Testis (tissue), 2 donors: ENCODE measurements at regions not wholly inside any gene's neighbourhood (a gene's known extent, or its start where the extent isn't known, plus 50 kb on each side); places are given as distances from the start of the nearest gene placed in this dataset.

Experiments
- POLR2A ChIP-seq: fragments of 450-650 bp; IDR thresholded peaks from one replicate; pipeline ENCODE4 v1.6.1; 2017; ENCODE audit warnings: antibody characterized with exemption, mild to moderate bottlenecking, moderate library complexity
- TF ChIP-seq, protein P1 (sequence below), 3 experiments: fragments of 450-650 bp in 2 of 3; fragments of 200-600 bp in 1 of 3; sonication (generic) in 1 of 3; IDR thresholded peaks; one replicate each; pipeline ENCODE4 v1.5.1; 2016 to 2019; ENCODE audit warnings: antibody characterized with exemption in 3 of 3, mild to moderate bottlenecking in 2 of 3, moderate library complexity in 1 of 3

DNA sequence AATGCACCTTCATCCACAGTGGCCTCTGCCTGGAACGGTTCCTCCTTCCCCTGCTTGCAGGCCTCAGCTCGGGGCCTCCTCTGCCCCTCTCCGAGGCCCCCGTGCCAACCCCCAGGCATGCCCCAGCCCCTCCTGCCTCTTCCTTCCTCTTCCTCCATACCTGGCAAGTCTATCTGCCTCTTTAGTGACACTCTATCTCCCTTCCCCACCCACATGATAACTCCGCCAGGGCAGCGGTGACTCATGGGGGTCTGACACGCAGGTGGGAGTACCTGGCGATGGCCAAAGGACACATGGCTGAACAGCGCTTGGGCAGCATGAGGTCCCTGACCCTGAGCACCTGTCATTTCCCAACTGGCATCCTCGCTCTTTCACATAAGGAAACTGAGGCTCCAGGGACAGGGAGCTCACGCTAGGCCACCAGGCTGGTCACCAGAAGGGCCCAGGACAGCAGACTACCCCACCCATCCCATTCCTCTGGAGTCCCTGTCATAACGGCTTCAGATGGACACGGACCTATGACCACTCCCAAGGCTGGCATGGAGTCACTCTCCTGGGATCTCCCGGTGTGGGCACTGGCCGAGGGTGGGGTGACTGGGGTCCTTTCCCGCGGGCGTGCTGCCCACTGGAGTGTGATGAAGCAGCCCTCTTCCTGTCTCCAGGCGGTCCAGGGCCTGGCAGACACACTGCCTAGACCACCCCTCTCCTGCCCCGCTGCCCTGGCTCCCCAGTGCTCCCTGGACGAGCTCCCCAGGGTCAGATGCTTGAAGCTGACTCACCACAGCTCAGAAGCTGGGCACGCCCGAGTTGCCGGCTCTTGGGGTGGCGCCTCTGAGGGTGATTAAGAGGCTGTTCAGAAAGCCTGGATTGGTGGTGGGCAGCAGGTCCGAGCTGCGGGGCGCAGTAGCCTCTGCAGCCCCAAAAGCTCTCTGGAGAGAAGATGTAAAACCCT, 100.6 kb downstream of the ENGASE start:
- TF ChIP-seq, protein P1, sequence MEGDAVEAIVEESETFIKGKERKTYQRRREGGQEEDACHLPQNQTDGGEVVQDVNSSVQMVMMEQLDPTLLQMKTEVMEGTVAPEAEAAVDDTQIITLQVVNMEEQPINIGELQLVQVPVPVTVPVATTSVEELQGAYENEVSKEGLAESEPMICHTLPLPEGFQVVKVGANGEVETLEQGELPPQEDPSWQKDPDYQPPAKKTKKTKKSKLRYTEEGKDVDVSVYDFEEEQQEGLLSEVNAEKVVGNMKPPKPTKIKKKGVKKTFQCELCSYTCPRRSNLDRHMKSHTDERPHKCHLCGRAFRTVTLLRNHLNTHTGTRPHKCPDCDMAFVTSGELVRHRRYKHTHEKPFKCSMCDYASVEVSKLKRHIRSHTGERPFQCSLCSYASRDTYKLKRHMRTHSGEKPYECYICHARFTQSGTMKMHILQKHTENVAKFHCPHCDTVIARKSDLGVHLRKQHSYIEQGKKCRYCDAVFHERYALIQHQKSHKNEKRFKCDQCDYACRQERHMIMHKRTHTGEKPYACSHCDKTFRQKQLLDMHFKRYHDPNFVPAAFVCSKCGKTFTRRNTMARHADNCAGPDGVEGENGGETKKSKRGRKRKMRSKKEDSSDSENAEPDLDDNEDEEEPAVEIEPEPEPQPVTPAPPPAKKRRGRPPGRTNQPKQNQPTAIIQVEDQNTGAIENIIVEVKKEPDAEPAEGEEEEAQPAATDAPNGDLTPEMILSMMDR (IDR thresholded peaks at IDR 0.05) = no peak
- TF ChIP-seq POLR2A = no peak
